PC-3 (cell line): ENCODE measurements at regions not wholly inside any gene's neighbourhood (a gene's known extent, or its start where the extent isn't known, plus 50 kb on each side); places are given as distances from the start of the nearest gene placed in this dataset.

Experiments
- CTCF ChIP-seq: fragments of 300-600 bp; sonication (generic); conservative IDR thresholded peaks from 2 replicates; pipeline ENCODE4 v1.5.1; 2017; ENCODE audit warnings: antibody characterized with exemption, low read depth, mild to moderate bottlenecking, low read length
- EZH2 ChIP-seq: fragments of 300-600 bp; sonication (generic); IDR thresholded peaks from one replicate; pipeline ENCODE4 v1.6.1; 2017; ENCODE audit warnings: antibody characterized with exemption, mild to moderate bottlenecking, low read length; ENCODE audit not compliant: unreplicated experiment
- EZH2phosphoT487 ChIP-seq: fragments of 300-600 bp; sonication (generic); IDR thresholded peaks from 2 replicates; pipeline ENCODE4 v1.6.1; 2018; ENCODE audit warnings: mild to moderate bottlenecking, antibody characterized with exemption, low read length, borderline replicate concordance

- no peak for TF ChIP-seq CTCF
- no peak for TF ChIP-seq EZH2
- no peak for TF ChIP-seq EZH2phosphoT487
These were observed 497.4 kb upstream of the MEIS1 start for GRCh38 chr2:65937379-65938160.
